ENCODE measurements at regions not wholly inside any gene's neighbourhood (a gene's known extent, or its start where the extent isn't known, plus 50 kb on each side); places are given as distances from the start of the nearest gene placed in this dataset.

- TF ChIP-seq CTCF (IDR thresholded peaks at IDR 0.05; ENCODE audit: low read depth, low read length) (no peak), POLR2A (IDR thresholded peaks at IDR 0.05; ENCODE audit: extremely low read depth, insufficient read length) (no peak)
Observed at GRCh38 chr2:10232096-10232815, 70.4 kb upstream of the HPCAL1 start.
